SW 1271 (cell line): ENCODE measurements at regions not wholly inside any gene's neighbourhood (a gene's known extent, or its start where the extent isn't known, plus 50 kb on each side); places are given as distances from the start of the nearest gene placed in this dataset.

Experiments used
- DNase-seq, 2 experiments: peaks; one replicate each; lab custom pipeline; 2025; lab: John Stamatoyannopoulos, UW

- DNase-seq, result no peak
Observed at GRCh38 chr16:79931721-79932120, 331.2 kb upstream of the MAF start.

GRCh38 chr16:79929260-79929965 is 328.9 kb upstream of the MAF start:
- DNase-seq, result no peak

- no peak for DNase-seq
Observed at GRCh38 chr16:79928142-79928873, 327.8 kb upstream of the MAF start.

GRCh38 chr16:79926451-79927205 is 326.1 kb upstream of the MAF start:
- DNase-seq, result no peak

GRCh38 chr16:79923431-79923830 is 322.9 kb upstream of the MAF start:
- DNase-seq, result no peak

DNA sequence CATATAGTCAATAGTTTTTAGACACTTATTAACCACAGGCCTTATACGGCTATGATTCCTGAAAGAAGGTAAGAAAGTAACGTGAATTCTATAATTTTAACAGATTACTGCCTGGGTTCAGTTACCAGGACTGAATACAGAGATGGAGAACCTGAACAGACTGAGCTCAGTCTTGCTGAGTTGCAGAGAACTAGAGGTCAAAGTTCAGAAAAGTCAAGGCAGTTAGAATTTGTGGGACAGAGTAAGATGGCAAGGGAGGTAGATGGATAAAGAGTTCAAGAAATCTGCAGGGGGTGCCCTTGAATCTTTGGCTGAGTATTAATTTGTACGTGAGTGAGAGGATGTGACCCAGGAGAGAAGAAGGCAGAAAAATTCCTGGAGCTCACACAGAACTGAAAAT is 320.1 kb upstream of the MAF start:
- DNase-seq, result no peak

DNA sequence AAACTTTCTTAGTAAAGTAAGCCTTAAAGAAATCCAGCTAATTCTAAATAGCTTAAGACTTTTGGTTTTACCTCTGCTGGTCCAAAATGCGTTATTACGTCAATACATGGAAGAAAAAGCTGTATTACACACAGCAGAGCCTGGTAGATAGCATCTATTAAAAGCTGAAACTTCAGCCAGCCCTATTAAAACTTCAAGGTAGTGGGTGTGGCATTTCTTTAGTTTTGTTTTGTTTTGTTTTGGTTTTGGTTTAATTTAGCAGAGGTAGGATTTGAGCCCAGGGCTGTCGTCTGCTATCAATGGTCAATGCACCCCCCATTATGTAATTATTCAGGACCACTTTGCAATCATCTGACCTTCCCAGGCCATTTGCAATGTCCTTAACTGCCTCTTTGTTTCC is 318.4 kb upstream of the MAF start:
- DNase-seq, result no peak

DNA sequence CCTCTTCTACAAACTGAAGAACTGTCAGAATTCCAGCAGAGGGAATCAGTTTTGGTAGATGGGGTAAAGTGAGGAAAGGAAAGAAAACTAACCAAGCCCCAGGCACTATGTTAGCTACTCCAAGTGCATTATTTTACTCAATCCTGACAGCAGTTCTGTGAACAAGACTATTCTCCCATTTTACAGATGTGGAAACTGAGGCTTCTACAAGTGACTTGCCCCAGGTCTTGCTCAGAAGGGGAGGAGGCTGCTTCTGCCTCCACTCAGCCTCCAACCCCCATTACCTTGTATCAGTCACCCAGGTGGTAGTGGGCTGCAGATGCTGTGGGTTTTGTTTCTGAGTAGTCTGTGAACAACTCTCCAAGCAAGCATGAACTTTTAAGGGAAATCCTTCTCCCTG is 315.2 kb upstream of the MAF start:
- DNase-seq, result no peak

- DNase-seq, result no peak
Observed at GRCh38 chr16:79914961-79915720, 314.6 kb upstream of the MAF start.

GRCh38 chr16:79912592-79913310 is 312.2 kb upstream of the MAF start:
- DNase-seq, result no peak

- no peak for DNase-seq
Observed at GRCh38 chr16:79911660-79912059, 311.1 kb upstream of the MAF start.

DNA sequence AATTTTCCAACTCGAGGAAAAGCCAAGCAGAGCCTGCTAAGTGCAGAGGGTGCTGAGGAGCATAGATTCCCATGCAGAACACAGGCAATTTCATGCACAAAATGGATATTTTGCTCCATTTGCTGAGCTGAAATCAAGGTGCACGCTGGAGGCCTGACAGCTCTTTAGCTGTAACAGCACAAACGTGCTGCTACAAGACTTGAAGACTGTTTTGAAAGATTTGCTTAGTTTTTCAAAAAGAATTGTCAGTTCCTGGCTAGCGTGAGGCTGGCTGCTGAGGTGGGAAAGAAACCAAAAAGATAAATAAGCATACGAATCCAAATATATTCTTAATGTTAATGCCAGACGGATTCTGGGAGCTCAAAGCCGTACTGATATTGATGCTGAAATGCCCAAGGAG is 309.0 kb upstream of the MAF start:
- no peak for DNase-seq

- DNase-seq, result no peak
Observed at GRCh38 chr16:79903471-79903870, 302.9 kb upstream of the MAF start.

DNA sequence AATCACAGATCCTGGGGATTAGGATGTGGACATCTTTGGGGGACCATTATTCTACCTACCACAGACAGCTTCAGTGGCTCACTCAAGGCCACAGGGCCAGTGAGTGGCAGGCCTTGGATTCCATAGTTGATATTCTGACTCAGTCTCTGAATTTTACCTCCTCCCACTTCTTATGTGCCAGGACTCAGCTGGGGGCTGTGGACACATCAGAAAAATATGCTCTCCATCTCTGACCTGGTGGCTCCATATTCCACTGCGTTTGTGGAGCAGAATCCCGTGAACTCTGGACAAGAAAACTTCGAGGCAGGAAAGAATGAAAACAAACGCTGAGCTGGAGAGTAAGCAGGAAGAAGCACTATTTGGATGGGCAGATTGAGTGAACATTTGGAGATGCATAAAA is 301.8 kb upstream of the MAF start:
- DNase-seq, result no peak

- DNase-seq, result no peak
Observed at GRCh38 chr16:79901522-79901921, 301.0 kb upstream of the MAF start.

DNA sequence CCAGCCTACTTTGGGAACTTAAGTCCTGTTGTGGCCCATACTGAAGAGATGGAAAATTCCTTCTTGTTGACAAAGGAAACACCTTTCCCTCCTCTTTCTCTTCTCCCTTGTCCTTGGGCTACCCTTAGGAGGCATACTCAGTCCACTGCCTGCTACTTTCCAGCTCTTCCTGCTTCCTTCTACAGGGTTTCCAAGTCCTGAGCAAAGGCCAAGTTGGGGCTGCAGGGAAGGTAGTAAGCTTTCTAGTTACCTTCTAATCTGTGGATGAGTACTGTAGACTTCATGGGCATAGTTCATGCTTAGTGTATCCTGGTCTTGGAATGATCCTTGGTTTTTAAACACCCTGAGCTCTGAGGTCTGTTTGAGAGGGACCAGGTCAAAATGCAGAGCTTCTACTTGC is 299.2 kb upstream of the MAF start:
- DNase-seq, result no peak

DNA sequence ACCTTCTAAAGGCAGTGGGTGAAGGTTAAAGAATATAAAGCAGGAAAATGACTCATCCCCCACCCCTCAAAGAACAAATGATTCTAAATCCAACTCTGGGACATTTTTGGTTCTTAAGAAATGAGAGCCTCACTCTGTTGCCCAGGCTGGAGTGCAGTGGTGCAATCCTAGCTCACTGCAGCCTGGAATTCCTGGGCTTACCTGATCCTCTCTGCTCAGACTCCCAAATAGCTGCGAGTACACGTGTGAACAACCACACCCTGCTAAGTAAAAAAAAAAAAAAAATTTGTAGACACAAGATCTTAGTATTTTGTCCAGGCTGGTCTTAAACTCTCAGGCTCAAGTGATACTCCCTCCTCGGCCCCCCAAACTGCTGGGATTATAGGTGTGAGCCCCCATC is 298.8 kb upstream of the MAF start:
- DNase-seq, result no peak

- no peak for DNase-seq
Observed at GRCh38 chr16:79898703-79899102, 298.2 kb upstream of the MAF start.

DNA sequence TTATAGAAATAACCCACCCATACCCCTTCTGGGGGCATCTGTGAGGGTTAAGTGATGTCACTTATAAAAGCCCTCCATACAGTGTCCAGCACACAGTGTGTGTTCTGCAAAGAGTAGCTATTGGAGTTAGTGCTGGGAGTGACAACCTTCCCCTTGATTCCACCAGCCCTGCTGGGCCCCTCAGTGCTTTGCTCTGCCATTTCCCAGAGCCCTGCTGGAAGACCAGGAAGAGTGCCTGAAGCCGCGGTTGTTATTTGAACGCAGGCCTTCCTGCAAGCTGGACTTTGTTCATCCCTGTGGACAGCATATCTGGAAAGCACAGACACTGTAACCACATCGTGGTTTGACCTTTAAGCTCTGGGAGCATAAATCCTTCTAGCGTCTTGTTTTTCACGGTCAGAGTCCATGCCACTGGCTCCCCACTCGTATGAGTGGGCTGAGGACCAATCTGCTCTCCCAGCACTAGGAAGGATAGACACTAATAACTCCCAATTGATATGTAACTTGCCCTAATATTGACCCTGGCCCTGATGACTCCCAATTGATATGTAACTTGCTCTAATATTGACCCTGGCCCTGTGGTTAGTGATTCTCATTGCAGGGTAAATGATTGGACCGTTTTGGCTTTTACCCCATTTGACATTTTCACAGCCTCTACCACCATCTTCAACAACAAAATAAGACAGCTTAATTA is 297.1 kb upstream of the MAF start:
- no peak for DNase-seq

DNA sequence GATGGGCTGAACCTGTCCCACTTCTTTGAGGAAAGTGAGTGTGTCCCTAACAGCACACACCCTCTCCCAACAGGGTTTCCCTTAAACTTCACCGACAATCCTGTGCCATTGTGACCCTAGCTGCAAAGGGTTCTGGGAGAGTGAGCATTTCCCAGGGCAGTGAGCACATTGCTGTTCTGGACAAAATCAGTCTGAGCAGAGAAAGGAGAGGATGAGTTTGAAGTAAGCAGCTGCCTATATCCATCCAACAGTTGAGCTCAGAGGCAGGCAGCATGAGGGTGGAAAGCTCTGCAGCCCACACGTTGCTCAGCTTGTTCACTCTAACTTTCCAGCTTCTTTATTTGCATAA is 296.5 kb upstream of the MAF start:
- DNase-seq, result no peak

GRCh38 chr16:79895917-79896203 is 295.3 kb upstream of the MAF start:
- no peak for DNase-seq
